ENCODE measurements at regions not wholly inside any gene's neighbourhood (a gene's known extent, or its start where the extent isn't known, plus 50 kb on each side); places are given as distances from the start of the nearest gene placed in this dataset.

GRCh38 chr14:101616202-101616601 lies 54.9 kb downstream of the DIO3 start:
- 15% methylated on average over 2 of the region's 2 CpGs for WGBS (ENCODE audit: low lambda C conversion rate)
- Histone ChIP-seq H4K20me1 (ENCODE audit: insufficient read depth) (no peaks in the 10 kb centered on the region), H3K27ac (ENCODE audit: low read depth in 2 of 2, low read length in 1 of 2) (no peak overlapping the region), H3K4me3 (ENCODE audit: low read depth in 2 of 2, low read length in 1 of 2) (no peak overlapping the region), H3K27me3 (ENCODE audit: insufficient read depth) (no peaks in the 10 kb centered on the region), H3K9me2 (no peaks in the 10 kb centered on the region), H2AFZ (ENCODE audit: low read depth) (no peak overlapping the region), H3K9me3 (no peaks in the 10 kb centered on the region), H3K4me1 (ENCODE audit: control insufficient read depth in 1 of 2, insufficient read depth in 2 of 2, low read depth in 1 of 2, low read length in 1 of 2) (peaks cover 0 to 2% of the 10 kb centered on the region in 2 experiments; a peak in 1 of 4 replicates), H3K4me2 (no peak overlapping the region), H3K9ac (no peak overlapping the region), H3F3A (replicated peaks; ENCODE audit: insufficient read depth) (no peaks in the 10 kb centered on the region), H3K79me2 (ENCODE audit: insufficient read depth) (no peaks in the 10 kb centered on the region), H3K36me3 (replicated peaks in 1 of 2; ENCODE audit: control insufficient read depth in 1 of 2, insufficient read depth in 2 of 2, low read length in 1 of 2) (no peaks in the 10 kb centered on the region)
- ChIA-PET POLR2A (no interaction called here), CTCF (interaction anchor here (2.1 kb wide), 1 partner anchor 13 kb away, joined by 8 read pairs; no protein-coding TSS in a partner anchor)
- DNase-seq, result no peak
- TF ChIP-seq REST (IDR thresholded peaks at IDR 0.05; ENCODE audit: low read depth, low read length) (no peak), USF2 (IDR thresholded peaks at IDR 0.05; ENCODE audit: borderline replicate concordance, low read depth, low read length) (no peak), PBX3 (IDR thresholded peaks at IDR 0.05) (no peak), EZH2phosphoT487 (IDR thresholded peaks at IDR 0.05; ENCODE audit: borderline replicate concordance, low read depth) (no peak), TAF1 (IDR thresholded peaks at IDR 0.05; ENCODE audit: borderline replicate concordance, low read depth, low read length) (no peak), MAX (IDR thresholded peaks at IDR 0.05; ENCODE audit: low read depth) (no peak), POLR2AphosphoS5 (IDR thresholded peaks at IDR 0.05; ENCODE audit: low read depth, low read length) (no peak), RXRA (IDR thresholded peaks at IDR 0.05; ENCODE audit: borderline replicate concordance, low read depth) (no peak), GABPA (IDR thresholded peaks at IDR 0.05; ENCODE audit: low read depth) (no peak), CHD2 (IDR thresholded peaks at IDR 0.05; ENCODE audit: low read length, partially characterized antibody) (no peak), IRF3 (IDR thresholded peaks at IDR 0.05; ENCODE audit: low read depth, low read length) (no peak), USF1 (IDR thresholded peaks at IDR 0.05; ENCODE audit: borderline replicate concordance, low read depth) (no peak), TEAD4 (IDR thresholded peaks at IDR 0.05; ENCODE audit: borderline replicate concordance, insufficient read depth) (no peak), NFIC (IDR thresholded peaks at IDR 0.05; ENCODE audit: borderline replicate concordance) (no peak), NRF1 (IDR thresholded peaks at IDR 0.05; ENCODE audit: low read depth, low read length) (no peak), TCF12 (IDR thresholded peaks at IDR 0.05) (no peak), GATA2 (CRISPR knock-in tag; IDR thresholded peaks at IDR 0.05) (no peak), RCOR1 (IDR thresholded peaks at IDR 0.05; ENCODE audit: low read length) (no peak), FOXM1 (IDR thresholded peaks at IDR 0.05; ENCODE audit: low read depth) (no peak)

Data from SK-N-SH (cell line).